ENCODE measurements at regions not wholly inside any gene's neighbourhood (a gene's known extent, or its start where the extent isn't known, plus 50 kb on each side); places are given as distances from the start of the nearest gene placed in this dataset.
A peak's percentile ranks its signal among the peaks of the same experiment; 100 is the strongest.

DNA sequence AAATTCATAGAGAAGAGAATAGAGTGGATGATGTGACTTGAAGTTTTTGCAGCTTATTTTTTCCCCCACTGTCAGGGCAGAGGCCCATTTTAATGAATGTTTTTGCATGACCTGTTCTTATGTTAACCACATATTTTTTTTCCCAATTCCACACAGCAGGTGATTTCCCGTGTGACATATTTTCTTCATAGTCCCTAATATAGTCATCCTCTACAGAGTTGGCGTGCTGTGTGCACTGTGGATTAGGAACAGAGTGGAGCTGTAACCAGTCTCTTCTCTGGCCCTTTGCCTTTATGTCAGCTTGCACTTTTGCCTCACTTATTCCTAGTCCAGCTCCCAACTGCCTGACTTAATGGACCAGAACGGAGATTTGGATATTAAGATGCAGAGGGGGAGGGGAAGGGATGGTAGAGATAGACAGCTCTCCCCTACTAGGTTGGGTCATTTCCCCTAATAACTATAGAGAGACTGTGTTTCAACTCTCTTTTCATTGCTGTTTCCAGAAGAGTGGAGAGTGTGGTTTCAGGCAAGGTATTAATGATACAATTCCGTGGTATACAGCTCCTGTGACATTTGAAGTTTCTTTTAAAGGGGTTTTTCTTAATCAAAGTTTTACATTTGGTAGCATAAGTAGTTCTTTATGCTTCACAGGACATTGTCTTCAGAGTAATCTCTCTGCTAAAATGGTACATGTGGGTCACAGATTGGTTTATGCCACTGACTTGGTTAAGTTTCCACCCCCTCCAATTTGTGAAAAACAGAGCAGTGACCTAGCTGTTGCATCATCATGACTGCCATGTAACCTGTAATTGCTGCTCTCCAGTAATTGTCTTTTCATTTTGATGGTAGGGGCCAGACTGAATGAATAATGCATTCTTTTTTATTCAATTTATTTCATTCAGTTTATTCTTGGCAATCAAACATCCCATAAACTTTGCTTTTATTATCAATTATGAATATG lies 161.3 kb downstream of the HAUS1 start:
- peak; percentile 68 for DNase-seq (ENCODE audit: low read depth)

DNA sequence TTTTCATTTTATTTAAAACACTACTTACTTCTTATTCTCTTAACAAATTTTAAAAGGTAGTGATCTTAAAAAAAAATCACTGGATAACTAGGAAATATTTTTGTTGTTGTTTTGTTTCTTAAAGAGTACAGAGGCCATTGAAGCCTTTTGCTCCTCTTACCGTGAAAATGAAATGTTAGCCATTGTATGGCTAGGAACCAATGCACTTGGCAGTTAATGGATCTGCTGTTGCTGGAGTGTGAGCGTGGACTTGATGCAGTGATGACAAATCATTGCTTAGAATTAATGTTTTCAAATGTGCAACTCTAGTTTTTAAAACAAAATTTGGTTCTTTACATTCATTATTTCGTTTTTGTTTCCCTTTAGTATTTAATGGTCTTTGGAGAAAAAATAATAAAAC lies 162.3 kb downstream of the HAUS1 start:
- DNase-seq (ENCODE audit: low read depth), result no peak

DNA sequence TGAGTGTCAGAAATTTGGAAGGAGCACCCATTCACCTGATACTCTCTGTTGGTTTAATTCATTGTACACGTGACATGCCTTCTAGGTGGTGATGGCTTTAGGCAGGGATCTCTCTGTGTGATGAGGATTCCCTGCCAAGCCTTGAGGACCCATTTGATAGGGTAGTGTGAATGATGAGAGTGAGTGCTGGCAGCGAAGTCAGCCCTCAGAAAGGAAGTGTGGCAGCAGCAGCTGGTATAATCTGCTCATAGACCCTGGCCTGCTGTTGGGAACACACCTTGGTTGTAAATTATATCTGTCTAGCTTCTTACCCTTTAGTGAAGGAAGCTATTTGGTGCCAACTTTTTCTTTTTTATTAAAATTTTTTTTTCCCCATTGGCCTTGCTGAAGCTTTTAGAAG lies 164.5 kb downstream of the HAUS1 start:
- no peak for DNase-seq (ENCODE audit: low read depth)

DNA sequence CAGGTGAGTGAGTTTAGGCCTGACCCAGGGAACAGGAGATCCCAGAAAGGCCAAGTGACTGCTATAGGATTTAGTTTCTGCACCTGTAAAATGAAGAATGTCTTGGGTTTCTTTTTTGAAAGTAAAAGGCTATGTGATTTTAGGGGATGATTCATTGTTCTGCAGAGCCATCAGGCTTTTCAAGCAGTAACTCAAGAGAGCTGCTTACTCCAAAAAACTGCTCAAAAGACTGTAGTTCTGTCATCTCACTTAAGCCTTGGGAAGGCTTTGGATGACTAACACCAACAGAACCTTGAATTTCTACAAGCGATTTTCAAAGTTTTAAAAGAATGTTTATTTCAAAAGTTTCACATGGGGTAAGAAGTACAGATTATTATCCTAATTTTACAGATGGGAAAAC lies 165.1 kb downstream of the HAUS1 start:
- no peak for DNase-seq (ENCODE audit: low read depth)

DNA sequence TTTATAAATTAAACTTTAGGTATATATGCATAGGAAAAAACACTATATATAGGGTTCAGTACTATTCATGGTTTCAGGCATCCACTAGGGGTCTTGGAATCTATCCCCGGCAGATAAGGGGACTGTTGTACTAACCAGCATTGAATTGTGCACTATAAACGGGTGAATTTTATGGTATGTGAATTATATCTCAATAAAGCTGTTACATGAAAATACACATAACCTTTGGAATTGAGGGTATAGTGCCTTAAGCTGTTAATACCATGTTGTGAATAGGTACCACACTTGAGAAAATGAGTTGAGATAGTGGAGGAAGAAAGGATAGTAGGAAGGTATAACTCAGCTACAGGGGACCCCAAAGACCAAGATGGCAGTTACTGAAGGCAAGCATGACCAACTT lies 167.3 kb downstream of the HAUS1 start:
- no peak for DNase-seq (ENCODE audit: low read depth)

DNA sequence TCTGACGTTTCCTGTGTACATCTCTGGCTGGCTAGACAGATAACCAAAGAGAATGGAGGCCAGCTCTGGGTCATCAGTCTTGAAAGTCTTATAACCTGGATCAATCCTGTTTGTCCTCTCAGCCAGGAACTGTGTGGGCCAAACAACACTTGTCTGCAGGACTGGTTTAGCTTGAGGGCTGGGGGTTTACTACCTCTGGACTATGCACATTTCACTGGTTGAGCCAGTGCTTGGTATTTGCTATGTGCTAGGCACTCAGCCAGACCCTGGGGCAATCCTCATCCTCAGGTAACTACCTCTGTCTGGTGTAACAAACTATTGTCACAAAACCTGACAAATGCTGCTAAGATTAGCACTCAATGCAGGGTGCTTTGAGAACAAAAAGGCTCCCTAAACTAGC lies 169.7 kb downstream of the HAUS1 start:
- peak; percentile 42 for DNase-seq (ENCODE audit: low read depth)

DNA sequence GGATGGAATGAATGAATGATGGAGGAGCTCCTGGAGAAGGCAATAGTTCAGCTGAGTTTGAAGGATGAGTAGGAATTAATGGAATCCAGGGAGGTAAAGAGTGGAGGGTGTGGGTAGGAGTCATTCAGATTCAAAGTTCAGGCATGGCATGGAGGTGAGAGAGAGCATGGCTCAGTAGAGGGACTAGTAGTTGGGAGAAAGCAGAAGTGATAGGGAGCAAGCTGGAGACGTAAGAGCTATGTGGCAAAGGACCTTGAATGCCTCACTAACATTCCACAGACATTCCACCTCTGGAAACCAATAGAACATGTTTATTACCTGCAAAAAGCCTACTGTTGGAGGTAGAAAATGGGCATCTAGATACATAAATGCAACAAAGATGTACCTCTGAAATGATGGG lies 170.1 kb downstream of the HAUS1 start:
- DNase-seq (ENCODE audit: low read depth), result peak; percentile 37

DNA sequence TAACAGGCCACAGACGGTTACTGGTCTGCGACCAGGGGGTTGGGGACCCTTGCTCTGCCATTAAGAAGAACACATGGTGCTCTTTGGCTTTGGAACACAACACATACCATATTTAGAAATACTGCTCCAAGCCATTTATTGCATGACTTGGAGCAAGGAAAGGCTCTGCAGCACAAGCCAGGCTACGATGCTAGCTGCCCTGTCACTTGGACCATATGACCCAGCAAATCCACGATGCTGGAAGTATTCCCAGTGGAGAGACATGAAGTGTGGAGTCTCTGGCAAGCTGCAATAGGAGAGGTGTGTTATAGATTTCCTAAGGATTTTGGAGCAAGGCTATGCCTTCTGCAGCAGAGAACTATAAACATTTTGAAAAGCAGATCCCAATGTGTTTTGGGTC lies 171.2 kb downstream of the HAUS1 start:
- DNase-seq (ENCODE audit: low read depth), result no peak

DNA sequence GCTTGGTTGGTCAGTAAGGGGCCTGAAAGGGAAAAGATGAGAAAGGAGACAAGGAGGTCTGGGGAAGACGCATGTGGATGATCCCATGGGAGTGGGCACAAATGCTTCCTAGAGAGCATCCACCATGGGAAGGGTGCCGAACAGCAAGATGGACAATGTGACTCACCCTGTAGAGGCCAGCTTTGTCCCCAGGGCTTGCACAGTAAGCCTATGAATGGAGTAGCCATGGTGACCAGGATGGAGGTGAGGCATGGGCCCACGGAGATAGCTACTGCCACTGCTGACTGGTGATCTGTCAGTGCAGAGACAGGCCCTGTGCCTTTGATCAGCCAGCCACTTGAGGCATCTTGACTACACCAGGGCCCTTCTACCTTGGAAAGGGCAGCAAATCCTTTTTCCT lies 172.6 kb downstream of the HAUS1 start:
- DNase-seq (ENCODE audit: low read depth), result no peak

DNA sequence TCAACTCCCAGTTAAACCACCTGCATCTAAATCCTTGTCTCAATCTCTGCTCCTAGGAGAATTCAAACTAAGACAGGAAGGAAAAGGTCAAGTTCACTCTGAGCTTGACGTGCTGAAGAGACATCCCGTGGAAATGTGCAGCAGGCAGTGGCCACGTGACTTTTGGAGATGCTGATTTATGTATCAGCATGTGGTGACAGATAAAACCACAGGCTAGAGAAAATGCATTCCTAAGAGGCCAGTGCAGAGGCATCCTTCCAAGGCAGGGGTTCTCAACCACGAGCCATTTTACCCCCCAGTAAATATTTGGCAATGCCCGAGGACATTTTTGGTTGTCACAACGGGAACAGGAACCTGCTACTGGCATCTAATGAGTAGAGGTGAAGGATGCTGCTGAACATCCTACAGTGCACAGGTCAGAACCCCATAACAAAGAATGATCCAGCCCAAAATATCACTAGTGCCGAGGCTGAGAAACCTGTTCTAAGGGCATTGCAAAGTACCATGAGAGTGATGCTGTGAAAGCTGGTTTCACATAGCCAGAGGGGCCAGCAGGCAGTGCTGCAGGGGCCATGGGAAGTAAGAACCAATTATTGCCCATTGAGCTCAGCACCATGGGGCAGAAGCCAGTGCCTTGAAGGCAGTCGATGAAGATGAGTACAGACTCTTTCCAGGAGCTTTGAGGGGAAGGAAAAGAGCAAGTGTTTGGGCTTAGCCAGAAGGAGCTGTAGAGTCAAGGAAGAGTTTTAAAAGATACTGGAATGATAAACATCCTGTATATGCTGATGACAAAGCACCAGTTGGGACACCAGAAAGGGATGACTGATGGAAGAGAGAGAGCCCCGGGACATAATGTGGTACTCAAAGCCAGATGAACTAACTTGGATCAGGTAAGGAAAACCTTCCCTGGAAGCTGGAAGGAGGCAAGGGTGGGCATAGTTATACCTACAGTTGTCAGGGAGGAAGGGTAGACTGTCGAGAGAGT lies 174.6 kb downstream of the HAUS1 start:
- peak; percentile 57 for DNase-seq (ENCODE audit: low read depth)

DNA sequence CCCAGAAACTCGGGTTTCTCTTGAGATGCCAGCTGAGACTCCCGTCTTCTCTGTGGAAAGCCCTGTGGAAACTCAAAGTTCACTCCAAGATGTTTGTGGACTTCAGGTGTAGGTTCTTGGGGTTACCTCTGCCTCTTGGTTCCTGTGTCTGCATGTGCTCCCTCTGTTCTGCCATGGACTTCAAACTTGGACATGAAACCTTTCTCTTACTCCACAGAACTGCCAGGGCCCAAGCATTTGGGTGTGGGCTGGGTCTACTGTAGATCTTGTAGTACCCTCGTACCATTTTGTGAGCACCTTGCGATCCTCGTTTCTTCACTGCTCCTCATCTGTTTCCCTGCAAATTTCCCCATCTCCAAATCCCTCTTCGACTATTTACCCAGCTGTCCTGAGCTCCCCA lies 175.5 kb downstream of the HAUS1 start:
- no peak for DNase-seq (ENCODE audit: low read depth)

DNA sequence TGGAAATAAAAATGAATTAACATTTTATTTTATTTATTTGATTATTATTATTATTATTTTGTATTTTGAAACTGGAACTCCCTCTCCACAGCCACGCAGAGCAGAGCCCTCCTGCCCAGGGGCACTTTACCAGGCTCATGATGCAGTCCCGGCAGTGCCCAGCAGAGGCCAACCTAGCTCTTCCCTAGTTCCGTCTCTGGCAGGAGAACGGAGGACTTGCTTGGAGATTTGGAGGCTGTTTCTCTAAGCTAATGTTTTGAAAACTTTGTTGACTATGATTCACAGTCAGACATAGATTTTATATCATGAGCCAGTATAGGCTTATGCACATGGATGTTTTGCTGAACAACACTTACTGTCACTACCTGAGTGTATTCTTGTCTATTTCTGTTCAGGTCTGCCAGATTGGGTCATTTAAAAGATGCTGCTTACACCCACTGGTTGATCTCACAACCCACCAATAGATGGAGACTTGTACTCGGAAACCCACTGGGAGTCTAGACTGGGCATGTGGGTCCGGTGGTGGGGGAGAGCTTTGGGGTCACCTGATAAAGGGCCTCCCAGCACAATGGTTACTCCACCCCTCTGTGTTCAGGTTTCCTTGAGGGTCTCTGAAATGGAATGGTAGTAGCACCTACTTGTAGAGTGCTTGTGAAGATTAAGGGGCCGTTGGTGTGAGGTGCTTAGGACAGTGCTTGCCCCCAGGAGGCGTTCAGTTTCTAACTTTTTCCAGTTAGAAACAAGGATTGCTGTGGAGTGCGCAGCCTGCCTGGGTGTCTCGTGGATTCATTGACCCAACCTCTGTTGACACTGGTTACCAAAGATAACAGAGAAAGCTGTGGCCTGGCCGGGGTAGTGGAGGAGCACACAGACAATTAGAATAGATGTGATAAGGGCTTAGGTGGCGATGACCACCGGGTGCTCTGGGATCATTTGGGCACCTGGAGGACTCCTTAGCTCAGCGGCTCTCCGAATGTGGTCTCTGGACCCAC lies 177.3 kb downstream of the HAUS1 start:
- peak; percentile 70 for DNase-seq (ENCODE audit: low read depth)

DNA sequence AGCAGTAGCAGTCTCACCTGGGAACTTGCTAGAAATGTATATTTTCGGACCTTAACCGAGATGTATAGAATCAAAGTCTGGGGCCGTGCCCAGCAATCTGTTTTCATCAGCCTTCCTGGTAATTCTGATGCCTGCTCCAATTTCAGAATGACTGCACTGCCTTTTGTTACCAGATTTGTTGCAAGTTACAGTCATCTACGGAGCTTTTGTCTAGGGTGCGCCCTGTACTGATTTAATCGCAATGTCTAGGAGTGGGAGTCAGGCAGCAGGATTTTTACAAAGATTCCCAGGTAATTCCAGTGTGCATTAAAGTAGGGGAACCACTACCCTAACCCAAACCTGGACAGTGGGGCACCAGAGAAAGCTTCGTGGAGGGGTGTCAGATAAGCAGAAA lies 178.0 kb downstream of the HAUS1 start:
- no peak for DNase-seq (ENCODE audit: low read depth)

DNA sequence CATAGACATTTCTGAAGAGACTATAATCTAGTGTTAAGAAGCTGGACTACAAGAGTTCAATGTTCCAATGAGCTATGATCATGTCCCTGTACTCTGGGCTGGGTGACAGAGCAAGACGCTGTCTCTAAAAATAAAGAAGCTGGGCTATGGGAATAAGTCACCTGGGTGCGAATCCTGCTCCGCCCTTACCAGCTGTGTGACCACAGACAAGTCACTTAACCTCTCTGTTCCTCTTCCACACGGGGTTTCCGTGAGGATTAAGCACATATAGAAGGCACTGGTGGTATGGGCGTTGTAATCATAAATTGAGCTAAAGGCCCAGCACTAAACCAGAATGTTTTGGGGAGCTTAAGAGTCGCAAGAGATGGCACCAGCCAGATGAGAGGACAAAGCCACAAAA lies 178.5 kb downstream of the HAUS1 start:
- DNase-seq (ENCODE audit: low read depth), result no peak

DNA sequence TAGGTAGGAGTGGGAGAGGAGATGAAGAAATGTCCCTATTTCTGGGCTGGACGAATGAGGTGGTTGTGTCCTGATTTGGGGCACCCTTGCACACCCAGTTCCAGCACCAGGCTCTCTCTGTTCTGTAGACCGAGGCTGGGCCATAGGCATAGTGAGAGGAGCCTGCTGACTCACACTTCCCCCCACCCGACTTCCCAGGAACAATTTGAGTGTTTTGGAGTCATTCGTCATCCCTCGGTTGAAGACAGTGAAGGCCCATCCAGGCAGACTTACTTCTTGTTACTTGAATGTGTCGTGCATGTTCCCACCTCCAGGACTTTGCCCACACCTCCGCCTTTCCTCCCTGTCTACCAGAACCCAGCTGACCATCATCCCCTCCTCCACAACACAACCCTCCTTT lies 179.1 kb downstream of the HAUS1 start:
- DNase-seq (ENCODE audit: low read depth), result peak; percentile 64

DNA sequence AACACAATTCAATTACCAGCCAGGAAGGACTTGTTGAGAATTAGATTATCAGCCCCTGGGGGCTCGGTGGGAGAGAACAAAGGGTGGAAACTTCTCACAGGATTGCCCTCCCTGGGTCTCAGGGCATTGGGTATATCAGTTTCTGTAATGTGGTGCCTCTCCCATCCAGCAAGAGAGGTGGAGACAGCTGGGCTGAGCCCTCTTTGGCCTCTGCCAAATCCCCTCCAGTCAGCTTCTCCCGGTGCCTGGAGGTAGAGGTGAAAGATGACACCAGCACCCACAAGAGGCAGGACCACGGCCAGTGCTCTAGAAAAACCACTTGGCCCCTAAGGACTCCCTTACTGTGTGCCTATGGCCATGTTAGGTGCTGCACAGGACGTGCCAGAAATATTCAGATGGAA lies 179.7 kb downstream of the HAUS1 start:
- no peak for DNase-seq (ENCODE audit: low read depth)

DNA sequence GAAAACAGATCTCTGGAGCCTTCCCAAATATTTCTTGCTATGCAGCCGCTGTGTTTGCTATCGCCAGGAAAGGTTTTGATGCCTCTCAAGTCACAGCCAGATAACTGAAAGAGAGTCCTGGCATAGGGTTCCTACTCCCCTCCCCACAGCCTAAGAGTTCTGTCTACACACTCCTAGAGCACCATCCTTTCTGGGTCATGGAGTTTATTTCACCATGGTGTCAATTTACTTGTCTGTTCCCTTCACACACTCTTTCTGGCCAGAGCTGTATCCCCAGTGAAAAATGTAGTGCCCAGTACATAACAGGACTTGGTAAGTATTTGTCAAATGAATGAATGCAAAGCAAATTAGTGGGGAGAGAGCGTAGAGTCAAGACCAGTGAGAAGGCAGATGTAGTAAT lies 185.3 kb downstream of the HAUS1 start:
- no peak for DNase-seq (ENCODE audit: low read depth)

DNA sequence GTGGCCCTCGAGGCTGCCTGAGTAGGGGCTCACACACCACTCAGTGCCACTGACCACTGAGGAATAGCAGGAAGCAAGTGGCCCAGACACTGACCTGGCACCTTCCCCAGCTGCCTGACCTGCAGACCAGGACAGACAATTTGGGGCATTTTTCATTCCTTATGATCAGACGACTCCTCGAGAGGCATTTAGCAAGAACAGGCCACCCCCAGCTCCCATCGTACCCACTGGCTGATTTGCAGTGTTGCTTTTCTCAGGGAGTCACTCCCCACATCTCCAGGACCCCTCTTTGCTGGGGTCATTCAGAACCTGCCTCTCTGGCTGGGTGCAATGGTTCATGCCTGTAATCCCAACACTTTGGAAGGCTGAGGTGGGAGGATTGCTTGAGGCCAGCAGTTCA lies 185.7 kb downstream of the HAUS1 start:
- no peak for DNase-seq (ENCODE audit: low read depth)

DNA sequence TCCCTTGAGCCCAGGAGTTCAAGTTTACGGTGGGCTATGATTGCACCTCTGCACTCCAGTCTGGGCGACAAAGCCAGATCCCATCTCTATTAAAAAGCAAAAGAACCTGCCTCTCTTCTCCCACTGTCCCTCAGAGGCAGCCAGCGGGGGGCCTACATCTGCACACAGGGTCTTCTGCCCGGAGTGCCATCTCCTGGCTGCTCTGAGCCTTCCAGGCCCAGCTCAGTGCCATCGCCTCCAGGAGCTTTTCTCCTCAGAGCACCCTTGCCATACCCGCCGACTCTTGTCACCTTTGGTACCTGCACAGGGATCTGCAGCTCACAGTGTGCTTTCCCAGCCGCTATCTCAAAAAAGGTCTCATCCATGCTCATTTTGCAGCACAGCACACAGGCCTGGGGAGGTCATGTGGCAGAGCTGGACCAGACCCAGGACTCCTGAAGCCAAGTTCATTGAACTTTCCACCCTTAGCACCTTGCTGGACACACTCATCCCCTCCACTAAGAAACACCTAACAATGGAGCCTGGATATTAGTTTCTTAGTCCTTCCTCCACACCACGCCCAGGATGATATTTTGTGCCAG lies 186.3 kb downstream of the HAUS1 start:
- DNase-seq (ENCODE audit: low read depth), result no peak

DNA sequence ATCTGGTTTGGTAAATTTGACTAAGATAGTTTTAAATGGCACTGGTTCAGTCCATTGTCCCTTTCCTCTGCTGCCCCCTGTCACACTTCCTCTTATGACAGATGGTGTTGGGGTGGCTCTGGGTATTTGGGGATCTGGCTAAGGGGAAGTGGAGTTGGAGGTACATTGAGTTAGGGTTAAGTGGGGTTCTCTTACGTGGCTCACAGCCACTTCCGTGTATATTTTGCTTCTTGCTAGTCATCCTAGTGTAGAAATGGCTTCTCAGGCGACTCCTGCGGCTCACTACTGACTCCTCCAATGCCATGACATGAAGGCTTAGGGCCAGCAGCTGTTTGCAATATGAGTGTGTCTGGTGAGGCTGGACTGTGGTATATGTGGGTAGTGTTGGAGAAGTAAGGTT lies 187.0 kb downstream of the HAUS1 start:
- no peak for DNase-seq (ENCODE audit: low read depth)

DNA sequence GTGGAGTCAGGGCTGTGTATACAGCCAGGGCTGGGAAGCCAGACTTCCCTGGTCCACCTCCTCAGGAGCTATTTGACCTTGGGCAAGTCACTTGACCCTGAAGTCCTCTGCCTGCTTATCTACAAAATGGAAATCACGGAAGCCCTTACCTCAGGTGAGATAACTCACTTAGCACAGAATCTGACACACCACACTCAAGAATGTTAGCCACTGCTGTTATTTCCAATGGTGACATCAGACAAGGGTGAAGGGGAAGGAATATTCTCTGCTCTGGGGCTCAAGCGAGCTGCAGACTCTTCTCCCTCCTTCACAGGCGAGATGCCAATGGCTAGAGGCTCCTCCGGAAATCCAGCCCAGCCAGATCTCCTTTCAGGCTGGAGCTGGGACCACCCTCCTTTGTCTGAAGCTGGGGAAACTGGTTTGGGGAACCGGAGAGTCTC lies 189.6 kb downstream of the HAUS1 start:
- peak; percentile 15 for DNase-seq (ENCODE audit: low read depth)

Data from renal cortical epithelial cell (primary cell).